BE2C (cell line): ENCODE measurements at regions not wholly inside any gene's neighbourhood (a gene's known extent, or its start where the extent isn't known, plus 50 kb on each side); places are given as distances from the start of the nearest gene placed in this dataset.

Experiments
- DNase-seq: peaks from one replicate; pipeline ENCODE4 v3.0.0-alpha.2; 2020
- H3K27me3 ChIP-seq: fragments of 250-450 bp; sonication (Bioruptor Pico); 2 replicates; pipeline ENCODE4 v1.5.1; 2020; ENCODE audit warnings: mild to moderate bottlenecking
- H3K36me3 ChIP-seq: fragments of 250-450 bp; sonication (Bioruptor Pico); 2 replicates; pipeline ENCODE4 v1.5.1; 2020; ENCODE audit warnings: mild to moderate bottlenecking
- H3K4me1 ChIP-seq: fragments of 250-450 bp; sonication (Bioruptor Pico); 2 replicates; pipeline ENCODE4 v1.5.1; 2020
- H3K4me3 ChIP-seq: 2 replicates; pipeline ENCODE4 v1.5.1; 2011; ENCODE audit warnings: low read depth, low read length
- H3K9me3 ChIP-seq: fragments of 250-450 bp; sonication (Bioruptor Pico); 2 replicates; pipeline ENCODE4 v1.5.1; 2020
- TF ChIP-seq, protein P1 (sequence below): IDR thresholded peaks from 2 replicates; pipeline ENCODE4 v1.5.1; 2012; ENCODE audit warnings: mild to moderate bottlenecking, low read depth, low read length

DNA sequence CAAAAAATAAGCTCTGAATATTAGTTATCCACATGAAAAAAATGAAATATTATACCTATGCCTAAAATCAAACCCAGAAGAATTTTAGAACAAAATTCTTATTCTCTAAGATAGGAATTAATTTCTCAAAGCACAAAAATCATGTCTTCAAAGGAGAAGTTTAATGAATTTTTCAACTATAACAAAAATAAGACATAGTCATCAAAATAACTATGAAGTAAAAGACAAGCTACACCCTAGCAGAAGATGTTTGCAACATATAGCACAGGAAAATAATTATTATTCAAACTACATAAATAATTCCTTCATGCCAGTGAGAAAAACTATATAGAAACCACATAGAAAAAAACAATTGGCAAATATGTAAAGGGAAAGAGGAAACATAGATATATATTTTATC, 1203.6 kb upstream of the GJE1 start:
- Histone ChIP-seq H3K36me3 (no peaks in the 10 kb centered on the region), H3K9me3 (no peaks in the 10 kb centered on the region; the same call in 1 of the 2 replicates), H3K4me1 (no peaks in the 10 kb centered on the region), H3K27me3 (no peaks in the 10 kb centered on the region), H3K4me3 (no peak overlapping the region)
- TF ChIP-seq, protein P1, sequence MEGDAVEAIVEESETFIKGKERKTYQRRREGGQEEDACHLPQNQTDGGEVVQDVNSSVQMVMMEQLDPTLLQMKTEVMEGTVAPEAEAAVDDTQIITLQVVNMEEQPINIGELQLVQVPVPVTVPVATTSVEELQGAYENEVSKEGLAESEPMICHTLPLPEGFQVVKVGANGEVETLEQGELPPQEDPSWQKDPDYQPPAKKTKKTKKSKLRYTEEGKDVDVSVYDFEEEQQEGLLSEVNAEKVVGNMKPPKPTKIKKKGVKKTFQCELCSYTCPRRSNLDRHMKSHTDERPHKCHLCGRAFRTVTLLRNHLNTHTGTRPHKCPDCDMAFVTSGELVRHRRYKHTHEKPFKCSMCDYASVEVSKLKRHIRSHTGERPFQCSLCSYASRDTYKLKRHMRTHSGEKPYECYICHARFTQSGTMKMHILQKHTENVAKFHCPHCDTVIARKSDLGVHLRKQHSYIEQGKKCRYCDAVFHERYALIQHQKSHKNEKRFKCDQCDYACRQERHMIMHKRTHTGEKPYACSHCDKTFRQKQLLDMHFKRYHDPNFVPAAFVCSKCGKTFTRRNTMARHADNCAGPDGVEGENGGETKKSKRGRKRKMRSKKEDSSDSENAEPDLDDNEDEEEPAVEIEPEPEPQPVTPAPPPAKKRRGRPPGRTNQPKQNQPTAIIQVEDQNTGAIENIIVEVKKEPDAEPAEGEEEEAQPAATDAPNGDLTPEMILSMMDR = no peak
- DNase-seq = no peak

DNA sequence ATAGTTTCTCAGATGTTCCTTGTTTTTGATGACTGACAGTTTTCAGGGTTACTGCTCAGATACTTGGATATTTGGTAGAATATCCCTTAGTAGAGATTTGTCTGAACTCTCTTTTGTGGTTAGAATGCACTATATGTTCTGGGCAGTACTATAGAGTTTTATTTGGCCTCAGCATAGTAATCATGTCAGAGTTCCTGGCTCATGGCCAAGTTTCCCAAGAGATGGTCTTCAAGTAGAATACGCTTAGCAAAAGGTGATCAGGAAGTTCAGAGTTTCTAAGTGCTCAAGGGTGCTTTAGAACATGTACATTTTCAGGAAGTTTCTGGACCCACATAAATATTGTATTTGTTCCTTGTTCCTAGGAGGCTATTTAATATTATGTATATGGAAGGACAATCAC, 1209.7 kb upstream of the GJE1 start:
- no peak for DNase-seq
- TF ChIP-seq, protein P1 = no peak
- no peaks in the 10 kb centered on the region; the same call in 1 of the 2 replicates for H3K9me3 ChIP-seq
- no peak overlapping the region for H3K4me3 ChIP-seq
- no peaks in the 10 kb centered on the region for H3K27me3 ChIP-seq
- no peaks in the 10 kb centered on the region for H3K4me1 ChIP-seq
- no peaks in the 10 kb centered on the region for H3K36me3 ChIP-seq

DNA sequence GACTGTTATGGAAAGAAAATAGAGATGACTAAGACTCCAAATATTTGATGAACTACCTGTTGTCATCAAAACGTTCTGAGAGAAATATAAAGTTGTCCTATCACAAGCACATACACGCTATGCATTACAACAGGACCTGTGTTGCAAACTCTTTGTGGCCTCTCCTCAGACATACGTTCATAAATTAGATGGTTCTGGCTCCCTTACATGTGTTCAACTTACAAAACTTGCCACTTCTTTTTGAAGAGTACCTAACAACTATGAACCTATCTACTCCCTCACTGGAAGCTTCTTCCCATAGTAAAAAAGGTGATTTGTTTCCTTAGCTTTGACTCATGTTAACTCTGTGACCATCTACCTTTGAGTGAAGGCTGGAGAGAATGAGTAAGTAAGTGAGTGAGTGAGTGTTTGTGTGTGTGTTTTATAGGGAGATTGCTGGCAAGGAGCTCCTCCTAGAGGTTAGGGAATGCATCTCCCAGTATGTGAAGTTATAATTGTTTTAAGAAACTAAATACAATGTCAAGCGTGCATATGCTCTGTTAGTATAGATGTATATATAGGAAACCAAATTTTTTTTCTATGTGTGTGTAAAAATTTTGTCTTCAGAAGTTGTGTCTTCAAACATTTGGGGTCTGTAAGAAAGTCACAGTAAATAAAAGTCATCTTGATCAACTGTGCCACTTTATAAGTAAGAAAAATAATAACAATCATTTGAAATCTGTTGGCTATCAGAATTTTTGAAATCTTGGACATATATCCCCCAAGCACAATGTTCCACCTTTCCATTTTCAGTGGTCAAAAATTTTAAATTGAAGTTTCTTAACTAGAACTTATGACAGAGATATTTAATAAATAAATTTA, 1211.1 kb upstream of the GJE1 start:
- H3K4me1 ChIP-seq = no peaks in the 10 kb centered on the region
- no peaks in the 10 kb centered on the region for H3K36me3 ChIP-seq
- H3K9me3 ChIP-seq = no peaks in the 10 kb centered on the region; the same call in 1 of the 2 replicates
- no peak for DNase-seq
- no peak overlapping the region for H3K4me3 ChIP-seq
- no peaks in the 10 kb centered on the region for H3K27me3 ChIP-seq
- TF ChIP-seq, protein P1 = peak; percentile 39

DNA sequence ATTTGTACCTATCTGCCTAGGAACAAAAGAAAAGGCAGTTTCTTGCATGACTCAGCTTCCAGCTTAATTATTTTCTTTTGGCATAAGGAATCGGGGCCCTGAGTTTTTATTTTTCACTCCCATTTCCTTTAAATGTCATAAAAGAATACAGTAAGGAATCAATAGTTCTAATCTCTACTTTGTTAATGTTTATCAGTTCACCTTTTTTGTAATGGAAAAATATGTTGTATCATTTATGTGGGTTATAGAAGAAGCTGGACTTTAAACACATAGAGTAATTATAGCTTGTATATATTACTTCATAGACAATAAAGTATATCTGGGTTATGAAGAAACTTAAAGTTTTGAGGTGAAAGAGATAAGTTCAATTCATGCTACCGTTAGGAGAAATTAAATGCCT, 1214.8 kb upstream of the GJE1 start:
- Histone ChIP-seq H3K36me3 (no peaks in the 10 kb centered on the region), H3K4me1 (no peaks in the 10 kb centered on the region), H3K4me3 (no peak overlapping the region), H3K9me3 (no peaks in the 10 kb centered on the region), H3K27me3 (no peaks in the 10 kb centered on the region)
- TF ChIP-seq, protein P1 = no peak
- DNase-seq = no peak

DNA sequence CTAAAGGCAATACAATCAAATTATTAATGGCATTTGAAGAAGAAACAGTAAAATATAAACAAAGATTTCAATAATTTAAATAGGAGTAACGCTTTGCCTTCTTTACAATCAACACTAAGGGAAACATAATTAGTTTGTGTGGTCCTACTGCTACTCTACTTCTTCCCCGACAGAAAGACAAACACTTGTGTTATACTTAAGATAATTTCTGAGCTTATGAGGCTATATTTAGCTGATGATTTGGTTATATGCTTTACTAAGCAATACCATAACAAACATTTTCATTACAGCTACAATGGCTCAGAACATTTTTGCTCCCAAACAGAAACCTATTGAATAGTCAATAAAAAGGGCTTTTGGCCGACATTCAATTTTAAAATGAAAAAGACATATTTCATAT, 1217.2 kb upstream of the GJE1 start:
- no peak for DNase-seq
- no peaks in the 10 kb centered on the region for H3K36me3 ChIP-seq
- TF ChIP-seq, protein P1 = no peak
- H3K27me3 ChIP-seq = no peaks in the 10 kb centered on the region
- H3K4me3 ChIP-seq = no peak overlapping the region
- no peaks in the 10 kb centered on the region for H3K9me3 ChIP-seq
- H3K4me1 ChIP-seq = no peaks in the 10 kb centered on the region

DNA sequence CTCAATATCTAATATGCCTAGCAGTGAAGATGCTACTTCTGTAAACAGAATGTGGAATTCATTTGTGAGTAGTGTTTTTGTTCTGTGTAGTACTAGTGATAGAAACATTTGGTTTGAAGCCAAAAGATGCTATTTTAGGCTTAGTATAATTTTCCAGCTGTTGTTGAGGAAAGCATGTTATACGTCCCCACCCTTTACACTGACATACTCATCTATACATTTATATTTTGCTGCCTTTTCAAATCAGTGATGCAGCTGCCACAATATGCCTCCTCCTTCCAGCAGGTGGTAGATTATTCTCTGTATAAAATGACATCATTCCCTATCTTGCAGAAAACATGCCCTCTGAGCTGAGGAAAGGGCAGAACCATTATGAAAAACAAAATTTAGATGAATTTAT, 1217.6 kb upstream of the GJE1 start:
- H3K27me3 ChIP-seq = no peaks in the 10 kb centered on the region
- H3K36me3 ChIP-seq = no peaks in the 10 kb centered on the region
- DNase-seq = no peak
- H3K4me1 ChIP-seq = no peaks in the 10 kb centered on the region
- H3K9me3 ChIP-seq = no peaks in the 10 kb centered on the region
- H3K4me3 ChIP-seq = no peak overlapping the region
- TF ChIP-seq, protein P1 = no peak
